SK-N-SH (cell line): ENCODE measurements at regions not wholly inside any gene's neighbourhood (a gene's known extent, or its start where the extent isn't known, plus 50 kb on each side); places are given as distances from the start of the nearest gene placed in this dataset.

Source experiments
- CTCF ChIP-seq: fragments of 200-600 bp; sonication (generic); IDR thresholded peaks from 2 replicates; pipeline ENCODE4 v1.6.1; 2017; ENCODE audit warnings: antibody characterized with exemption, mild to moderate bottlenecking, moderate library complexity
- EP300 ChIP-seq, 2 experiments: IDR thresholded peaks; 2 replicates each; pipeline versions ENCODE4 v1.4.0 to v1.6.1; 2012; ENCODE audit warnings: borderline replicate concordance in 1 of 2, low read depth in 1 of 2, low read length in 1 of 2
- GABPA ChIP-seq: IDR thresholded peaks from 2 replicates; pipeline ENCODE4 v1.4.0; 2012; ENCODE audit warnings: low read depth, mild to moderate bottlenecking
- GATA2 ChIP-seq: sonication (generic); formaldehyde crosslinking; IDR thresholded peaks from 2 replicates; pipeline ENCODE4 v1.5.0; 2020; ENCODE audit warnings: mild to moderate bottlenecking, missing genetic modification reagents
- NRF1 ChIP-seq: IDR thresholded peaks from 2 replicates; pipeline ENCODE4 v1.6.1; 2012; ENCODE audit warnings: low read depth, mild to moderate bottlenecking, low read length
- TAF1 ChIP-seq: IDR thresholded peaks from 2 replicates; pipeline ENCODE4 v1.6.1; 2012; ENCODE audit warnings: low read depth, mild to moderate bottlenecking, low read length, moderate library complexity, borderline replicate concordance
- TCF12 ChIP-seq: IDR thresholded peaks from 2 replicates; pipeline ENCODE4 v1.4.0; 2012
- USF2 ChIP-seq: fragments of 150-350 bp; IDR thresholded peaks from 2 replicates; pipeline ENCODE4 v1.6.1; 2017; ENCODE audit warnings: antibody characterized with exemption, low read length, low read depth, borderline replicate concordance
- TF ChIP-seq, protein P1 (sequence below): IDR thresholded peaks from 2 replicates; pipeline ENCODE4; 2012
- TF ChIP-seq, protein P2 (sequence below): fragments of 150-350 bp; IDR thresholded peaks from 2 replicates; pipeline ENCODE4 v1.6.1; 2016; ENCODE audit warnings: mild to moderate bottlenecking, low read depth, low read length

DNA sequence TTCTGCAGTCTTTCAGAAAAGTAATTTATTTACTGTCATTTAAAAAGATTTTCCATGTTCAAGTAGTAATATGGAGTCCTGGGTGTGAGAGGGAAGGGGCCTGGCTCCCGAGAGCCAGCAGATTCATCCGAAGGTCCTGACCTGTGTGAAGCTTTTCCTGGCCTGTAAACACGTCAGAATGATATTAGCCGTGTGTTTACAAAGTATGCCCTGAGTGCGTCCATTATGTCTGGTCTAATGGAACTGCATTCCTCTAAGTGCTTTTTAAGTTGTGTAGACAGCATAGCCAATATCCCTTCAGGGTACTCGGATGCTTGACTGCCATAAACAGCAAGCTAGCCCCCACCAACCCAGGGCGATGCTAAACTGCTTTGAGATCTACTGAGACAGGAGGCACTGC is 495.2 kb downstream of the AGTPBP1 start:
- TF ChIP-seq TCF12 (no peak), NRF1 (no peak), GATA2 (CRISPR knock-in tag) (no peak), CTCF (no peak), GABPA (no peak), EP300 (IDR thresholded peaks at IDR 0.05; ENCODE audit: borderline replicate concordance in 1 of 2, low read depth in 1 of 2, low read length in 1 of 2) (peak in 1 of 2 experiments; percentile 47; a peak in 1 of 4 replicates), USF2 (no peak), TAF1 (no peak)
- TF ChIP-seq, protein P1, sequence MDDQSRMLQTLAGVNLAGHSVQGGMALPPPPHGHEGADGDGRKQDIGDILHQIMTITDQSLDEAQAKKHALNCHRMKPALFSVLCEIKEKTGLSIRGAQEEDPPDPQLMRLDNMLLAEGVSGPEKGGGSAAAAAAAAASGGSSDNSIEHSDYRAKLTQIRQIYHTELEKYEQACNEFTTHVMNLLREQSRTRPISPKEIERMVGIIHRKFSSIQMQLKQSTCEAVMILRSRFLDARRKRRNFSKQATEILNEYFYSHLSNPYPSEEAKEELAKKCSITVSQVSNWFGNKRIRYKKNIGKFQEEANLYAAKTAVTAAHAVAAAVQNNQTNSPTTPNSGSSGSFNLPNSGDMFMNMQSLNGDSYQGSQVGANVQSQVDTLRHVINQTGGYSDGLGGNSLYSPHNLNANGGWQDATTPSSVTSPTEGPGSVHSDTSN = no peak
- TF ChIP-seq, protein P2, sequence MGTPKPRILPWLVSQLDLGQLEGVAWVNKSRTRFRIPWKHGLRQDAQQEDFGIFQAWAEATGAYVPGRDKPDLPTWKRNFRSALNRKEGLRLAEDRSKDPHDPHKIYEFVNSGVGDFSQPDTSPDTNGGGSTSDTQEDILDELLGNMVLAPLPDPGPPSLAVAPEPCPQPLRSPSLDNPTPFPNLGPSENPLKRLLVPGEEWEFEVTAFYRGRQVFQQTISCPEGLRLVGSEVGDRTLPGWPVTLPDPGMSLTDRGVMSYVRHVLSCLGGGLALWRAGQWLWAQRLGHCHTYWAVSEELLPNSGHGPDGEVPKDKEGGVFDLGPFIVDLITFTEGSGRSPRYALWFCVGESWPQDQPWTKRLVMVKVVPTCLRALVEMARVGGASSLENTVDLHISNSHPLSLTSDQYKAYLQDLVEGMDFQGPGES = no peak
